ENCODE measurements at regions not wholly inside any gene's neighbourhood (a gene's known extent, or its start where the extent isn't known, plus 50 kb on each side); places are given as distances from the start of the nearest gene placed in this dataset.

DNA sequence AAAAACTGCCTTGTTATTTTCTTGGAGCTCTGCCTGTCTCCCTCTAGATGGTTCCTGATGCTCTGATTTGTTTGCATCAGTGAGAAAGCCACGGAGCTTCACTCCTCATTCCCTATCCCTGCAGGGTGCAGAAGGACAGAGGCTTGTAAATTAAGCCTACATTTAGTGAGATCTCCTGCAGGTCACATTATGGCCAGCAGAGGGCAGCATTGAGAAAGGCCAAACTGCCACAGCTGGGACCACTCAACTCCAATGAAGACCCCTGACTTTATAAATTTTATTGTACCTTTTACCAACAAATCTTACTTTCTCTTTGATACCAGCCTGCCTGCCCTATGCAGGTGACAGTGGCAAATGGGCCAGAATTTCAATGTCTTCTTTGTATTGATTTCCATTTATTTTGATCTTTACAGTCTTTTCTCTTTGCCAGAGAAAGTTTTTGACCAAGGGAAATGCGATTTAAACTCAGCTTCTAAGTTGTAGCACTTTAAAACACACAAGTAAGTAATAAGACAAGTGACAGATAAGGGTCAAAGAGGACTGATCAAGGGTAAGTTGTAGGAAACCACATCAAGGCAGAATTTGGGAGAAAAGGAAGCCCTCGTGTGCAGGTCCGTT lies 1029.1 kb upstream of the KLHL29 start:
- TF ChIP-seq, protein P1, sequence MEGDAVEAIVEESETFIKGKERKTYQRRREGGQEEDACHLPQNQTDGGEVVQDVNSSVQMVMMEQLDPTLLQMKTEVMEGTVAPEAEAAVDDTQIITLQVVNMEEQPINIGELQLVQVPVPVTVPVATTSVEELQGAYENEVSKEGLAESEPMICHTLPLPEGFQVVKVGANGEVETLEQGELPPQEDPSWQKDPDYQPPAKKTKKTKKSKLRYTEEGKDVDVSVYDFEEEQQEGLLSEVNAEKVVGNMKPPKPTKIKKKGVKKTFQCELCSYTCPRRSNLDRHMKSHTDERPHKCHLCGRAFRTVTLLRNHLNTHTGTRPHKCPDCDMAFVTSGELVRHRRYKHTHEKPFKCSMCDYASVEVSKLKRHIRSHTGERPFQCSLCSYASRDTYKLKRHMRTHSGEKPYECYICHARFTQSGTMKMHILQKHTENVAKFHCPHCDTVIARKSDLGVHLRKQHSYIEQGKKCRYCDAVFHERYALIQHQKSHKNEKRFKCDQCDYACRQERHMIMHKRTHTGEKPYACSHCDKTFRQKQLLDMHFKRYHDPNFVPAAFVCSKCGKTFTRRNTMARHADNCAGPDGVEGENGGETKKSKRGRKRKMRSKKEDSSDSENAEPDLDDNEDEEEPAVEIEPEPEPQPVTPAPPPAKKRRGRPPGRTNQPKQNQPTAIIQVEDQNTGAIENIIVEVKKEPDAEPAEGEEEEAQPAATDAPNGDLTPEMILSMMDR (IDR thresholded peaks at IDR 0.05): peak; percentile 90

DNA sequence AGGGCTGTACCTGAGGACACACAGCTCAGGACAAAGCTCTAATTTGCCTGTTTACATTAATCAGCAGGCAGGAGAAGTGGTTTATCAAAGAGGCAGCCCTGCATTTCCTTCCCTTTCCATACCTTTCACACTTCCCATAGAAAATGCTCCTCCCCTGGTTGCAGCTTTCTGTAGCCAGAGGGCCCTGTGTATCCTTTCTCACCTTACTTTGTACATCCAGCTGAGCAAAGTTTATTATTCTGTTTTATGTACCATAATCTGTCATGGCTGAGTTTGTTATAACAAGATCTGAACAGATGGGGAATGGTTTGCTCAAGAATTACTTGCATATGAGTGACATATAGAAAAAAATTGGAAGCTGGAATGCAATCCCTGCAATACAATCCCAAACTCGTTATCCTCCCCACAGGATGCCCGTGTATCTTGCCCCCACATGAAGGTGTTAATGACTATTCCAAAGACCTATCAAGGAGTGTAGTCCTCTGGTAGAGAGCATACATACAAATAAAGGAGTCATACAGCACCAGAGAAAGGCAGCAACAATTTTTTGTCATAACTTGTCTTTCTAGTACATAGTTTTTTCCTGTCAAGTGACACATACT lies 1025.8 kb upstream of the KLHL29 start:
- TF ChIP-seq, protein P1 (IDR thresholded peaks at IDR 0.05): no peak

DNA sequence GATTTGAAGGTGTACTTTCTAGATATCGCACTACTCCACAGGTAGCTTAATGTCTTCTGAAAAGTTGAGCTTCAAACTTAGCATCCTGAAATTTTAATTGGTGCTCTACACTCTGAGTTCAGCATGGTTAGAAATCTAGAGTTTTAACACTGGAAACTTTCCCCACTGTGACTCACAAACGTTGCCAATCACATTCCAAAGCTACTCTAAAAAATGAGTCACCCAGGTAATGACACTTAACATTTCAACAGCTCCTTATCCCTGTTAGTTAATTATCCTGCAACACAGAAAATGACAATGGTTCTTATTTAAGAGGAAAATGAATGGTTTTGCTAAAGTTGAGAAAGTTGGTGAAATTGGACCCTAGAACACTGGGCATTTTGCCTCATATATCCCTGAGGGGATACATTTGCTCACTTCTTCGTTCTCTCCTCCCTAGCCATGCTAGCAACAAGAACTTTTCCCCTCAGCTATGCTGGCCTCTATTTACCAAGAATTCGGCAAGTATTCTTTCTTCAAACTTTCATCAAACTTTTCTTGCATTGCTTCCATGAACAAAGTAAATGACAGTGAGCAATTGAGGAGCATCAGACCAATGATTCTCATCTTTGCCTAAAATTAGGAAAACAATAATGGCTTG lies 1024.1 kb upstream of the KLHL29 start:
- TF ChIP-seq, protein P1 (IDR thresholded peaks at IDR 0.05): no peak

DNA sequence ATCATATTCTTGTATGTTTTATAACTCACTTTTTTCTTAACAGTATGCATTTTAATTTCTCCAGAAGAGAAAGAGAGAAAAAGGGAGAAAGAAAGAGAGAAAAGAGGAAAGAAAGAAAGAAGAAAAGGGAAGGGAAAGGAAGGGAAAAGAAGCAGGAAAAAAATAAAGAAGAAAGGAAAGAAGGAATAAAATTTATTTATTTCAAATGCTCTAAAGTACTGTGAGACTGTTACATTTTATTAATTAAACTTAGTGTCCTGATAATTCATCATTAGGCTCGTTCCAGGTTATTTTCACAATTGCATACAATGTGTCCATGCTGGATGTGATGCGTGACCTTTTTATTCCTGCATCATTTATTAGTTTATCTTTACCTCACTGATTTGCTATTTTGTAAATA lies 1023.4 kb upstream of the KLHL29 start:
- TF ChIP-seq, protein P1 (IDR thresholded peaks at IDR 0.05): no peak

DNA sequence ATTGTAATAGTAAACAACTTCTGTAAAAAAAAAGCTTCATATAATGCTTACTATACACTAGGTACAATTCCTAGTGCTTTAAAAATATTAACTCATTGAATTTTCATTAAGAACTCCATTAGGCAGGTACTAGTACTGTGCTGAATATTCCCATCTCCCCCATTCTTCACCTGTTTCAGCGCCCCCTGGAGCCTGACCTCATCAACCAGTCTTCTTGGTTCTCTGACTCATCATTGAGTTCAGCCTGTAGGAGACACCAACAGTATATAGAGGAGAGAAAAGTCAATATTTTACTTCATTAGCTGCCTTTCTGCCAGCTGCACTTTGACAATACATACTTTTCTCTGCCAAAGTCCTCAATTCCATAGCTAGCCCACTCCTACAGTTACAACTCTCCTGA lies 1009.9 kb upstream of the KLHL29 start:
- TF ChIP-seq, protein P1 (IDR thresholded peaks at IDR 0.05): no peak

DNA sequence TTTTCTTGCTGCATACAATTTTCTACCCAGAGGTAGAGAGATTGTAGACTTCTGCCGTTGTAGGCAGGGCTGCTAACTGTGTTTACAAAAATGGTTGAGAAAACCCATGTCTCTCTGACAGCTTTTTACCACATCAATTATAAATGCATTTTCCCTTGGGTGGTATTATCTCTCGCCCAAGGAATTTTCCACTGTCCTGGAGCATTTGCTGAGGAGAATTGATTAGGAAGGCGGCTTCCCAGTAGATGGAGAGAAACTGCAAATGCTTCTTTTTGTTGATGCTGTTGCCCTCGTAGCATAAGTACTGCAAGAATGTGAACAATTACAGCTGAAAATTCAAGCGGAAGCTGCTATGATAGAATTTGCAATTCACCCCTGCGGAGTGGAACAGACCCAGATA lies 1007.7 kb upstream of the KLHL29 start:
- TF ChIP-seq, protein P1 (IDR thresholded peaks at IDR 0.05): no peak

GRCh38 chr2:22382479-22383169 lies 1002.4 kb upstream of the KLHL29 start:
- TF ChIP-seq, protein P1 (IDR thresholded peaks at IDR 0.05): no peak

All from LNCAP (cell line).